K562 (cell line): ENCODE measurements at regions not wholly inside any gene's neighbourhood (a gene's known extent, or its start where the extent isn't known, plus 50 kb on each side); places are given as distances from the start of the nearest gene placed in this dataset.

Experiments
- ATAC-seq: fragments of 200-7000 bp; cut with Tn5 transposase; 3 replicates; pipeline ENCODE4 v1.9.1; 2020; ENCODE audit warnings: moderate library complexity
- BruUV-seq: library from RNA; stranded (reverse); fragments of 400-500 nt; replicated peaks from 2 replicates; lab custom pipeline; 2021; lab: Mats Ljungman, UMichigan
- CTCF ChIA-PET: fragments of 300-600 bp; formaldehyde crosslinking; extraction: SDS; loops from one replicate; lab custom pipeline; 2021; ENCODE audit warnings: low intra/inter-chr PET ratio; lab: Yijun Ruan, JAX
- POLR2A ChIA-PET: fragments of 300-600, 350-650 bp; sonication (Branson Sonifier 250); formaldehyde crosslinking; extraction: SDS; loops from one replicate; lab custom pipeline; 2021; ENCODE audit warnings: antibody characterized with exemption, inconsistent platforms; lab: Yijun Ruan, JAX
- DNase-seq, 4 experiments: peaks; one replicate each; pipeline versions ENCODE4 v3.0.0 to v3.0.0-alpha.2; 2011 to 2018; ENCODE audit warnings: low spot score in 3 of 4, mixed read lengths in 3 of 4; ENCODE audit errors: extremely low read depth in 1 of 4
- FAIRE-seq: peaks from 2 replicates; lab custom pipeline; 2011; peaks lifted over from hg19 to GRCh38; lab: Jason Lieb, UNC
- H2AFZ ChIP-seq: 2 replicates; pipeline ENCODE4 v1.6.0; 2011; ENCODE audit warnings: low read depth, low read length, control low read depth, inconsistent platforms
- H3K27ac ChIP-seq: fragments of 200-600 bp; 3 replicates; pipeline ENCODE4 v1.8.0; 2011; ENCODE audit warnings: low read depth, mild to moderate bottlenecking, control low read depth, inconsistent platforms, low read length, moderate library complexity, mixed read lengths; ENCODE audit errors: extremely low read depth
- H3K27me3 ChIP-seq, 2 experiments: fragments of 300-600 bp in 1 of 2; 2 replicates in 1 of 2; 3 replicates in 1 of 2; pipeline versions ENCODE4 v1.6.0 to v1.8.0; 2011; ENCODE audit warnings: inconsistent platforms in 2 of 2, low read length in 2 of 2, mild to moderate bottlenecking in 1 of 2, mixed read lengths in 1 of 2, moderate library complexity in 1 of 2; ENCODE audit not compliant: control insufficient read depth in 2 of 2, insufficient read depth in 2 of 2
- H3K36me3 ChIP-seq: fragments of 300-600 bp; 3 replicates; pipeline ENCODE4 v1.8.0; 2011; ENCODE audit warnings: mild to moderate bottlenecking, low read length, inconsistent platforms; ENCODE audit not compliant: control insufficient read depth, insufficient read depth
- H3K4me1 ChIP-seq, 2 experiments: fragments of 200-600 bp in 1 of 2; replicated peaks in 1 of 2; 2 replicates in 1 of 2; 3 replicates in 1 of 2; pipeline versions ENCODE4 v1.5.1 to v1.8.0; 2011; ENCODE audit warnings: inconsistent platforms in 2 of 2, low read length in 2 of 2, mild to moderate bottlenecking in 1 of 2, mixed read lengths in 1 of 2, moderate library complexity in 1 of 2; ENCODE audit not compliant: control insufficient read depth in 2 of 2, insufficient read depth in 2 of 2
- H3K4me2 ChIP-seq: 2 replicates; pipeline ENCODE4 v1.6.1; 2011; ENCODE audit warnings: low read length, control low read depth, inconsistent platforms, mixed read lengths; ENCODE audit not compliant: insufficient read depth
- H3K4me3 ChIP-seq: fragments of 200-600 bp; sonication (generic), shearing (Covaris generic); 2 replicates; pipeline ENCODE4 v1.5.1; 2016; ENCODE audit warnings: control low read depth, inconsistent platforms
- H3K79me2 ChIP-seq: fragments of 200-600 bp; 3 replicates; pipeline ENCODE4 v1.8.0; 2011; ENCODE audit warnings: low read length, inconsistent platforms; ENCODE audit not compliant: control insufficient read depth, insufficient read depth
- H3K9ac ChIP-seq, 2 experiments: 2 replicates each; pipeline versions ENCODE4 v1.6.0 to v1.6.1; 2011; ENCODE audit warnings: low read depth in 2 of 2, low read length in 2 of 2, control low read depth in 1 of 2, inconsistent platforms in 1 of 2, mild to moderate bottlenecking in 1 of 2, mixed read lengths in 1 of 2; ENCODE audit not compliant: insufficient read depth in 1 of 2
- H3K9me1 ChIP-seq: one replicate; pipeline ENCODE4 v1.6.0; 2011; ENCODE audit warnings: inconsistent platforms, mild to moderate bottlenecking, low read length, moderate library complexity; ENCODE audit not compliant: control insufficient read depth, insufficient read depth
- H3K9me3 ChIP-seq: replicated peaks from 2 replicates; pipeline ENCODE4 v1.5.1; 2011; ENCODE audit warnings: low read depth, low read length, inconsistent platforms; ENCODE audit not compliant: control insufficient read depth, insufficient read depth
- H4K20me1 ChIP-seq: replicated peaks from 2 replicates; pipeline ENCODE4 v1.6.1; 2011; ENCODE audit warnings: low read length, inconsistent platforms, mixed read lengths; ENCODE audit not compliant: control insufficient read depth, insufficient read depth
- ATF1 ChIP-seq, 2 experiments: fragments of 450-650 bp in 1 of 2; IDR thresholded peaks; 2 replicates each; pipeline ENCODE4 v1.6.1; 2016; ENCODE audit warnings: missing compliant biosample characterization in 1 of 2, missing genetic modification characterization in 1 of 2
- BMI1 ChIP-seq: fragments of 150-350 bp; IDR thresholded peaks from 2 replicates; pipeline ENCODE4 v1.6.1; 2014; ENCODE audit warnings: low read length
- BRF1 ChIP-seq: IDR thresholded peaks from 3 replicates; pipeline ENCODE4 v1.6.1; 2011; ENCODE audit warnings: borderline replicate concordance, mild to moderate bottlenecking; ENCODE audit not compliant: insufficient read length; ENCODE audit errors: extremely low read depth
- ETS2 ChIP-seq: IDR thresholded peaks from 2 replicates; pipeline ENCODE4 v1.6.1; 2016; ENCODE audit warnings: borderline replicate concordance, missing genetic modification characterization, mild to moderate bottlenecking, moderate library complexity, missing compliant biosample characterization; ENCODE audit not compliant: poor library complexity, severe bottlenecking
- GATAD2B ChIP-seq: fragments of 450-650 bp; IDR thresholded peaks from 2 replicates; pipeline ENCODE4 v1.6.1; 2017; ENCODE audit warnings: mild to moderate bottlenecking, borderline replicate concordance
- HDAC3 ChIP-seq: fragments of 450-650 bp; IDR thresholded peaks from 2 replicates; pipeline ENCODE4 v1.6.1; 2018; ENCODE audit warnings: borderline replicate concordance, mild to moderate bottlenecking, moderate library complexity; ENCODE audit not compliant: partially characterized antibody
- HNRNPUL1 ChIP-seq: fragments of 200-400 bp; formaldehyde crosslinking; IDR thresholded peaks from 2 replicates; pipeline ENCODE4 v1.6.1; 2017; ENCODE audit warnings: low read length
- NCOA4 ChIP-seq: fragments of 450-650 bp; IDR thresholded peaks from 2 replicates; pipeline ENCODE4 v1.6.1; 2018; ENCODE audit warnings: mild to moderate bottlenecking; ENCODE audit not compliant: partially characterized antibody
- NR1H2 ChIP-seq: sonication (generic); formaldehyde crosslinking; IDR thresholded peaks from 2 replicates; pipeline ENCODE4 v1.4.0; 2020; ENCODE audit warnings: mild to moderate bottlenecking, missing genetic modification reagents
- NR3C1 ChIP-seq: sonication (generic); formaldehyde crosslinking; IDR thresholded peaks from 2 replicates; pipeline ENCODE4 v1.8.1; 2022; ENCODE audit warnings: missing genetic modification reagents
- PHB ChIP-seq: fragments of 250-450 bp; sonication (Bioruptor Pico); IDR thresholded peaks from 2 replicates; pipeline ENCODE4 v1.5.0; 2021
- THAP7 ChIP-seq: fragments of 250-450 bp; sonication (Bioruptor Pico); IDR thresholded peaks from 2 replicates; pipeline ENCODE4 v1.5.0; 2021
- ZBTB1 ChIP-seq: sonication (generic); formaldehyde crosslinking; IDR thresholded peaks from 2 replicates; pipeline ENCODE4 v1.8.1; 2023; ENCODE audit warnings: missing genetic modification reagents, low read depth, mild to moderate bottlenecking, borderline replicate concordance
- ZNF3 ChIP-seq: fragments of 250-450 bp; sonication (Bioruptor Pico); IDR thresholded peaks from 2 replicates; pipeline ENCODE4 v1.5.0; 2021; ENCODE audit warnings: mild to moderate bottlenecking, moderate library complexity
- ZNF583 ChIP-seq: fragments of 250-450 bp; sonication (Bioruptor Pico); IDR thresholded peaks from 2 replicates; pipeline ENCODE4 v1.4.0; 2020
- ZNF668 ChIP-seq: fragments of 250-450 bp; sonication (Bioruptor Pico); IDR thresholded peaks from 2 replicates; pipeline ENCODE4 v1.8.0; 2022; ENCODE audit warnings: mild to moderate bottlenecking, inconsistent platforms
- WGBS: fragments of 100-300 bp; shearing (Covaris generic); methylation state at CpG from one replicate; pipeline ENCODE4 v1.1.6; 2016; ENCODE audit warnings: low coverage, mixed read lengths; ENCODE audit not compliant: insufficient coverage; ENCODE audit errors: missing lambda C conversion rate; 5-methylcytosine and 5-hydroxymethylcytosine counted together
- in situ Hi-C: fragments of 300-500 bp; cut with MboI; formaldehyde crosslinking; loops from 4 replicates; pipeline ENCODE4 v1.15.0; 2018; ENCODE audit warnings: inconsistent platforms, mixed read lengths
- intact Hi-C: fragments of 100-400 bp; cut with micrococcal nuclease; formaldehyde crosslinking; loops from 2 replicates; pipeline ENCODE4 v1.14.2; 2022
- TF ChIP-seq, protein P1 (sequence below): fragments of 450-650 bp; IDR thresholded peaks from 2 replicates; pipeline ENCODE4 v1.6.1; 2016; ENCODE audit warnings: borderline replicate concordance

GRCh38 chr2:117323331-117323730 is 491.2 kb upstream of the DDX18 start (continued):
- TF ChIP-seq NCOA4 (no peak), PHB (no peak), ZBTB1 (no peak), ATF1 (CRISPR knock-in tag; IDR thresholded peaks at IDR 0.05) (no peak), ATF1 (tag; IDR thresholded peaks at IDR 0.05) (no peak), ZNF583 (CRISPR knock-in tag) (no peak)
- TF ChIP-seq, protein P1, sequence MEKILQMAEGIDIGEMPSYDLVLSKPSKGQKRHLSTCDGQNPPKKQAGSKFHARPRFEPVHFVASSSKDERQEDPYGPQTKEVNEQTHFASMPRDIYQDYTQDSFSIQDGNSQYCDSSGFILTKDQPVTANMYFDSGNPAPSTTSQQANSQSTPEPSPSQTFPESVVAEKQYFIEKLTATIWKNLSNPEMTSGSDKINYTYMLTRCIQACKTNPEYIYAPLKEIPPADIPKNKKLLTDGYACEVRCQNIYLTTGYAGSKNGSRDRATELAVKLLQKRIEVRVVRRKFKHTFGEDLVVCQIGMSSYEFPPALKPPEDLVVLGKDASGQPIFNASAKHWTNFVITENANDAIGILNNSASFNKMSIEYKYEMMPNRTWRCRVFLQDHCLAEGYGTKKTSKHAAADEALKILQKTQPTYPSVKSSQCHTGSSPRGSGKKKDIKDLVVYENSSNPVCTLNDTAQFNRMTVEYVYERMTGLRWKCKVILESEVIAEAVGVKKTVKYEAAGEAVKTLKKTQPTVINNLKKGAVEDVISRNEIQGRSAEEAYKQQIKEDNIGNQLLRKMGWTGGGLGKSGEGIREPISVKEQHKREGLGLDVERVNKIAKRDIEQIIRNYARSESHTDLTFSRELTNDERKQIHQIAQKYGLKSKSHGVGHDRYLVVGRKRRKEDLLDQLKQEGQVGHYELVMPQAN, result no peak
- TF ChIP-seq, all 486 proteins: peak for 0

GRCh38 chr2:117330641-117331040 is 483.9 kb upstream of the DDX18 start:
- Histone ChIP-seq H3K27me3 (no peaks in the 10 kb centered on the region), H3K36me3 (no peaks in the 10 kb centered on the region), H2AFZ (no peak overlapping the region), H3K4me3 (no peak overlapping the region), H3K9ac (no peak overlapping the region), H3K27ac (no peak overlapping the region), H3K9me3 (no peaks in the 10 kb centered on the region), H3K9me1 (no peaks in the 10 kb centered on the region), H3K4me1 (no peaks in the 10 kb centered on the region), H4K20me1 (no peaks in the 10 kb centered on the region), H3K4me2 (no peak overlapping the region), H3K79me2 (no peaks in the 10 kb centered on the region)
- ChIA-PET CTCF (no interaction called here), POLR2A (no interaction called here)
- FAIRE-seq, result no peak
- TF ChIP-seq HNRNPUL1, result no peak
- TF ChIP-seq, protein P1, result no peak
- TF ChIP-seq ETS2, result no peak
- TF ChIP-seq NR1H2, result no peak
- no peak for TF ChIP-seq BRF1
- TF ChIP-seq HDAC3, result no peak
- no peak for TF ChIP-seq BMI1
- TF ChIP-seq GATAD2B, result no peak
- no peak for TF ChIP-seq ZNF3 (CRISPR knock-in tag)
- TF ChIP-seq THAP7, result no peak
- no peak for TF ChIP-seq NR3C1 (CRISPR knock-in tag)
- no peak for TF ChIP-seq ZNF668 (CRISPR knock-in tag)
- BruUV-seq, result no TSS peak
- in situ Hi-C loops (no loop called here), intact Hi-C loops (no loop called here)
- ATAC-seq, result no peak
- WGBS, result 5% methylated on average over 4 of the region's 4 CpGs
- DNase-seq, result no peak
